ENCODE measurements at regions not wholly inside any gene's neighbourhood (a gene's known extent, or its start where the extent isn't known, plus 50 kb on each side); places are given as distances from the start of the nearest gene placed in this dataset.

GRCh38 chr22:19612866-19613572 is 88.8 kb upstream of the CLDN5 start:
- Histone ChIP-seq H3K4me1 (ENCODE audit: insufficient read depth, low read length) (no peaks in the 10 kb centered on the region), H3K9me3 (ENCODE audit: insufficient read depth, low read length, severe bottlenecking) (no peaks in the 10 kb centered on the region), H3K79me2 (ENCODE audit: insufficient read depth, low read length) (no peaks in the 10 kb centered on the region), H3K4me2 (ENCODE audit: insufficient read depth, low read length) (no peak overlapping the region), H3K4me3 (ENCODE audit: low read depth in 1 of 2, low read length in 2 of 2) (no peak overlapping the region), H3K27me3 (ENCODE audit: insufficient read depth, low read length, poor library complexity) (no peaks in the 10 kb centered on the region), H3K9ac (ENCODE audit: low read depth, low read length) (no peak overlapping the region), H2AFZ (ENCODE audit: low read depth, low read length) (no peak overlapping the region), H4K20me1 (ENCODE audit: insufficient read depth, low read length) (no peaks in the 10 kb centered on the region), H3K36me3 (ENCODE audit: insufficient read depth, low read length) (no peaks in the 10 kb centered on the region), H3K27ac (ENCODE audit: low read length) (no peak overlapping the region)
- DNase-seq (no peak), ATAC-seq (ENCODE audit: insufficient read depth, low read depth) (no peak)
- TF ChIP-seq CTCF (IDR thresholded peaks at IDR 0.05; ENCODE audit: borderline replicate concordance, extremely low read depth, low read length, poor library complexity, severe bottlenecking) (no peak), EZH2 (IDR thresholded peaks at IDR 0.05; ENCODE audit: borderline replicate concordance, low read depth, low read length, severe bottlenecking) (no peak)

GRCh38 chr22:19614536-19614863 is 90.3 kb upstream of the CLDN5 start:
- Histone ChIP-seq H3K9ac (ENCODE audit: low read depth, low read length) (no peak overlapping the region), H3K4me2 (ENCODE audit: insufficient read depth, low read length) (no peak overlapping the region), H3K4me3 (ENCODE audit: low read depth in 1 of 2, low read length in 2 of 2) (no peak overlapping the region), H4K20me1 (ENCODE audit: insufficient read depth, low read length) (no peaks in the 10 kb centered on the region), H3K79me2 (ENCODE audit: insufficient read depth, low read length) (no peaks in the 10 kb centered on the region), H3K27ac (ENCODE audit: low read length) (no peak overlapping the region), H2AFZ (ENCODE audit: low read depth, low read length) (no peak overlapping the region), H3K27me3 (ENCODE audit: insufficient read depth, low read length, poor library complexity) (no peaks in the 10 kb centered on the region), H3K4me1 (ENCODE audit: insufficient read depth, low read length) (no peaks in the 10 kb centered on the region), H3K36me3 (ENCODE audit: insufficient read depth, low read length) (no peaks in the 10 kb centered on the region), H3K9me3 (ENCODE audit: insufficient read depth, low read length, severe bottlenecking) (no peaks in the 10 kb centered on the region)
- no peak for ATAC-seq (ENCODE audit: insufficient read depth, low read depth)
- no peak for DNase-seq
- TF ChIP-seq CTCF (IDR thresholded peaks at IDR 0.05; ENCODE audit: borderline replicate concordance, extremely low read depth, low read length, poor library complexity, severe bottlenecking) = no peak
- TF ChIP-seq EZH2 (IDR thresholded peaks at IDR 0.05; ENCODE audit: borderline replicate concordance, low read depth, low read length, severe bottlenecking) = no peak

- no peaks in the 10 kb centered on the region for H3K9me3 ChIP-seq (ENCODE audit: insufficient read depth, low read length, severe bottlenecking)
- no peak overlapping the region for H3K4me2 ChIP-seq (ENCODE audit: insufficient read depth, low read length)
- H3K4me1 ChIP-seq (ENCODE audit: insufficient read depth, low read length) = no peaks in the 10 kb centered on the region
- no peak overlapping the region for H3K27ac ChIP-seq (ENCODE audit: low read length)
- no peaks in the 10 kb centered on the region for H3K27me3 ChIP-seq (ENCODE audit: insufficient read depth, low read length, poor library complexity)
- DNase-seq = no peak
- ATAC-seq (ENCODE audit: insufficient read depth, low read depth) = no peak
- H2AFZ ChIP-seq (ENCODE audit: low read depth, low read length) = no peak overlapping the region
- H3K36me3 ChIP-seq (ENCODE audit: insufficient read depth, low read length) = no peaks in the 10 kb centered on the region
- H3K9ac ChIP-seq (ENCODE audit: low read depth, low read length) = no peak overlapping the region
- no peaks in the 10 kb centered on the region for H4K20me1 ChIP-seq (ENCODE audit: insufficient read depth, low read length)
- no peak overlapping the region for H3K4me3 ChIP-seq (ENCODE audit: low read depth in 1 of 2, low read length in 2 of 2)
- H3K79me2 ChIP-seq (ENCODE audit: insufficient read depth, low read length) = no peaks in the 10 kb centered on the region
- TF ChIP-seq EZH2 (IDR thresholded peaks at IDR 0.05; ENCODE audit: borderline replicate concordance, low read depth, low read length, severe bottlenecking) = no peak
- TF ChIP-seq CTCF (IDR thresholded peaks at IDR 0.05; ENCODE audit: borderline replicate concordance, extremely low read depth, low read length, poor library complexity, severe bottlenecking) = no peak
These were observed 90.8 kb upstream of the CLDN5 start for GRCh38 chr22:19615001-19615461.
